Activated CD4-positive, alpha-beta T cell treated with anti-CD3 and anti-CD28 coated beads, Interleukin-2, Interleukin-6, amounts not matched to agents 100 ng/mL and 50 ng/mL, durations not matched to agents 16 hours and 8 hours (primary cell): ENCODE measurements at regions not wholly inside any gene's neighbourhood (a gene's known extent, or its start where the extent isn't known, plus 50 kb on each side); places are given as distances from the start of the nearest gene placed in this dataset.
"Not testable (repeated sequence)": the region's sequence is repeated elsewhere in the genome, so short reads cannot be mapped to it uniquely, and the experiment has no call there.

Experiments used
- DNase-seq: peaks from one replicate; pipeline ENCODE4 v3.0.0-alpha.2; 2020

DNA sequence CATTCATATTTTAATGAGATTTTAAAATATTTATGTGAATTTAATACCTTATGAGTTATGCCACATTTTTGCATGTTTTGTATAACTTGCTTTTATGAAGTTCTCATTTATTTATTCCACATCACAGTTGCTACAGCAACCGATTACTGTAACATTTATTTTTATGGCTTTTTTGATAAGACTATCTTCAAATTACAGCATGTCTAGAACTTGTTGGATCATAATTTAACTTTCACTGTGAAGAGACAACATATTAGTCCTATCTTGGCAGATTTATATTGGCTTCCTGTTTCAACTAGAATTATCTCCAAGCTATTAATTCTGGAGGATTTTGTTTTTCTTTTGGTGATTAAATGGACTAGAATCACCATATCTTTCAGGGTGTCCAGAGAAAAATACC lies 793.7 kb upstream of the SLITRK5 start:
- no peak for DNase-seq

DNA sequence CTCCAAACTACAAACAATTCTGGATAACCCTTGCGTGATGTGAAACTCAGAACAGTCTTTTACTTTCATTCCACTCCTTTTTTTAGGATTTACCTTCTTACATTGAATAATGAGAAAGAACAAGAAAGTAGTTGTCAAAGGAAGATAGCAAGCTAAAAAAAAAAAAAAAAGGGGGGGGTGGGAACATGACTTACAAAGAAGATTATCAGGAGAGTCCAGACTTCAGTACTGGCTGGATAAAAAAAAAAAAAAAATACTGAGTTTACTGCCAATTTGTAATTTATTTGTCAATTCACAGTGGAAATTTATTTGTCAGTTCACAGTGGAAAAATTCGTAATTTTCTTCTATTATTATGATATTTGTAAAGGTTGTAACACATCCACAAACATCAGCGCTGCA lies 792.4 kb upstream of the SLITRK5 start:
- DNase-seq, result no peak

DNA sequence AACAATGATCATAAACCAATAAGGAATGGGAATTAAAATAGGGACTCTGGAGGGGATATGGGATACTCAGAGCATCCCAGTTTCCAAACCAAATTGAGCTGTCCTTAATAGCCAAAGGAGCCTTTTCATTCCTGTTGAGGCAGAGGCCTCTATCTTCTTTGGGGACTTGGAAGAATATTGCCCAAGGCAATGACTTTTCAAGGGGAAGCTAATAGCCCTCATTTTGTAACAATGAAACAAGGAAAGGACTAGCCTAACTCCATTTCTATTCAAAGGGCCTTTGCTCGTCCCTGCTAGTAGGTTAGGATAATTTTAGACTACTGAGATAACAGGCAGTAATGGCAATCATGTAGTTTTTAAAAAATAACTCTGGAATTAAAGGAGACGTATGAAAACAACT lies 789.8 kb upstream of the SLITRK5 start:
- DNase-seq, result no peak

DNA sequence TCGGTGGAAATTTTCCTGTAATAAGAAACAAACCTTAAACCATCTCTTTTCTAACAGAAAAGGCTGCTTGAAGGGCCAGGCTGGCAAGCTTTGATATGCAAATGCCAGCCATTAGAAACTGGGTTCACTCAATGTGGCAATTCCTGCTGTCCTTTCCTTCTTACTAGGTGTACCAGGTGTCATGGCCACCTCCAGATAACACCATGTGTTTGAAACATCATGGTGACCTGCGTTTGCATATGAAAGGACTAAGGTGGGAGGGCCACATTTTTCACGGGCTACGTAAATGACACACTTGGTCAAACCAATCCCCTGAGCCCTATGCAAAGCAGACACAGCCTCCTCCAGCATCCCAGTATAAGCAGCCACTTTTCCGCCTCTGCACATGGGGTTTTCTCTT lies 789.1 kb upstream of the SLITRK5 start:
- no peak for DNase-seq

- DNase-seq, result no peak
Observed at GRCh38 chr13:86882835-86883234, 788.3 kb upstream of the SLITRK5 start.

DNA sequence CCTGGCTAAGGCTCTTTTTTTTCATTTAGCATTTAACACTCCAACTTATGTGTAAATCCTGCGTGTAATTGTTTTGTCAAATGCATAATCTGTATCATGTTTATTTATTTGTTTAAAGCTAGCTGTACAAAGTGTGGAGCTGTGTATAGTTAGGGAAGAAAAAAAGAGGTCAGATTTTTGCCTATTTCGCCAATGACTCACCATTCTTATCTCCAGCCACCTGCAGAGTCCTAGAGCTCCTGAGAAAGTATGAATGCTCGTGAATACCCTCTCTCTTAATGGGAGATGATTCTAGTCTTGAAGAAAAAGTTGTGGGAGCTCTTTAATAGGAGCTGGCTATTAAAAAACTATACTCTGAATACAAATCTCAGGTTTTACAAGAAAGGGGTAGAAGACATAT lies 778.8 kb upstream of the SLITRK5 start:
- DNase-seq, result no peak

DNA sequence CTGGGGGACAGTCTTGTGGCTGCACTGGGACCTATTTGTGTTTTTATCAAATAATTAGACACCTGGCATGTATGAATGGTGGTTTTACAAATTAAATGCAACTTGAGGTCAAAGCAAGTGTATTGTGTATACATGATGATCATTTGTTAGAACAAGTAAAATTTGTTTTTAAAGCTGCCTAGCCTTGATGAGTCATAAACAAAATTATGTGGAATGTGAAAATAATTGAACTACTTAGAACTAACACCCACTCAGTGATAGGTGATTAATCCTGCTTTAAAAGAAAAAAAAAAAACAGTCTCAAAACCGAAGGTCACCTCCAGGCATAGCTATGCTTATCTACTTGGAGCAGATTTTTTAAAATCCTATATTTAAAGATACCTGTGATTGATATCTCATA lies 770.3 kb upstream of the SLITRK5 start:
- DNase-seq, result no peak

DNA sequence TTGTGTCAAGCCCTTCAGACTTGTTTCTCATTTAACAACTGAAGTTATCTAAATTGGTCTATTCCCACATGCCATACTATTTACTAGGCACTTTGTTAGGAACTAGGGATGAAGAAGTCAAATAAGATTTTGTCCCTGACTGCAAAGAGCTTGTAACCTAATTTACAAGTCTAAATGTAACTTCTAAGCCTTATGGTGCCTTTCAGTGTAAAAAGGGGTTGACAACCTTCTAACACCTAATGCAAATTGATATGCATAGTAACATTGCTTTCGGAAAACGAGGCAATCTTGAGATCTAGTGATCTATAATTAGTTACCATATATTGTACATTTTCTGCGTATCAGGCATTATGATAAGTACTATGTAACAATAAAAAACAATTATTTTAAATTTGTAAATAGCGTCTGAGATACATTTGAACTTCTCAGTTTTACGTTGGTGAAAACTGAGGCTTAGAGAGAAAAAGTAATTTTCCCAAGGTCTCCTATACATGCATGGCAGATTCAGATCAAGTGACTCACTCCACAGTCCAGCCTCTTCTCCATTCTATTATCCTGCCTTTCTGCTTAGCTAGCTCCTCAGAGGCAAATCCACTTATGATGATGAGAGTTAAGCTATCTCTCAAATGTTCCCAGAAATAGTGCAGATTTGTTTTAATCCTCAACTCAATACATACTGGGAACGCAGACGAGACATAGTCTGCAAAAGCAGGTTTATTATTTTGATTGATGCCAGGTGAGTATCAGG lies 764.9 kb upstream of the SLITRK5 start:
- no peak for DNase-seq

- no peak for DNase-seq
Observed at GRCh38 chr13:86907156-86907555, 764.0 kb upstream of the SLITRK5 start.

DNA sequence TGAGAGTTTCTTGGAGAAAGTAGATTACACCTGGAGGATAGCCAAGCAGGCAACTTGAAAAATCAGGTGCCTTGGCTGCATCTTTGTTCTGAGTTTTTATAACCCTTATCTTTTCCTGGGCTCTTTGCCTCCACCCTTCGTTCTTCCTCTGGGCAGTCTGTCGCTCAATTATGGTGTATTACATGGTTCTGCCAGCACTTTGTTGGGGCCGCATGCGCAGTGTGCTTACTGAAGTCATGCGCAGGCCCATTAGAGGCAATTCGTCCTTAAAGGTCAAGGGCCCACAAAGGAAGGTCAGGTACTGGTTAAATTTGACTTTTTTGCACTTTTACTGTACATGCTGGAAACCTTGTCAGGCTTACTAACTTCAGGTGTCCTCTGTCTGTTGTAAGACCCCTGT lies 761.9 kb upstream of the SLITRK5 start:
- DNase-seq, result no peak

DNA sequence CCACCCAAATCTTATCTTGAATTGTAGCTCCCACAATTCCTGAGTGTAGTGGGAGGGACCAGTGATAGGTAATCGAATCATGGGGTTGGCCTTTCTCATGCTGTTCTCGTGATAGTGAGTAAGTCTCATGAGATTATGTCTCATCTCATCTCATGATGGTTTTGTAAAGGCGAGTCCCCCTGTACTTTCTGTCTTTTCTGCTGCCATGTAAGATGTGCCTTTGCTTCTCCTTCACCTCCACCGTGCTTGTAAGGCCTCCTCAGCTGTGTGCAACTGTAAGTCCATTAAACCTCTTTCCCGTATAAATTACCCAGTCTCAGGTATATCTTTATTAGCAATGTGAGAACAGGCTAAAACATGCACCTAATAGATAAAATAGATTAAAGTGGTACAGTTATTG lies 756.4 kb upstream of the SLITRK5 start:
- no peak for DNase-seq

DNA sequence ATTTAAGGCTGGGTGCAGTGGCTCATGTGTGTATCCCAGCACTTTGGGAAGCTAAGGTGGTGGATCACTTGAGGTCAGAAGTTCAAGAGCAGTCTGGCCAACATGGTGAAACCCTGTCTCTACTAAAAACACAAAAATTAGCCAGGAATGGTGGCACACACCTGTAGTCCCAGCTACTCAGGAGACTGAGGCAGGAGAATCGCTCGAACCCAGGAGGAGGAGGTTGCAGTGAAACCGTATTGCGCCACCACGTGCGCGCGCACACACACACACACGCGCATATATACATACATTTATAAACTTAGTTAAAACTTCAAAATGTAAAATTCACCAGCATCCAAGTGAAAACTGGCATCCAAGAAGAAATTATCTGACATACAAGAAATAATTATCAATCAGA lies 753.7 kb upstream of the SLITRK5 start:
- not testable (repeated sequence) for DNase-seq

DNA sequence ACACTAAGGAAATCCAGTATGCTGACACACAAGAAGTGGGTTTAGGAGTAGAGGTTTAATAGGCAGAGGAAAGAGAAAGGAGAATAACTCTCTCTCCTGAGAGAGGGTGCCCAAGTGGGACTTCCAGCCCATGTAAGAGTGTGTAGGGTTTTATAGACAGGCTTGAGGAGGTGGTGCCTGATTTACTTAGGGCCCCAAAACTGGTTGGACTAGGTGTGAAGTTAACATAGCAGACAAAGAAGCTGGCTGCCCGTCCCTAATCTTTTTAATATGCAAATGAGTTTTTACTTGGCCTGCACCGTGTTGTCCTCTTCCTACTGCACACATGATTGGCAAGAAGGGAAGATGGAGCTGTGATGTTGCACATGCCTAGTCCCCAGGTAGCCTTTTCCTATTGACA lies 752.5 kb upstream of the SLITRK5 start:
- no peak for DNase-seq

DNA sequence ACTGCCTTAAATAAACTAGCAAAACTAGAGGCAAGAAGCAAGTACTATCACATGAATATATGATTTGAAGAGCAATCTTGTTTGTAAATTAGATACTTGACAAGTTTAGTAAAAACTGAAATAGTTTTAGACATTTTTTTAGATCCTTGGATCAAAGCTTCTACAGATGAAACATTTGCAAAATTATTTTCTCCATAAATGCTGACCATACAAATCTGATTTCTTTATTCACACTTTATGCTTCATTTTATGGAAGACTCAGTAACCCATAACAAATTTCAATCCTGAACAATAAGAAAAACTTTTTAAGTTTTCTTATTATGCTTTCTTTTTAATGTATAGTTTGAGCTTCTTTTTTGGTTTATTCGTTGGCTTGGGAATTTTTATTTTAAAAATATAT lies 750.2 kb upstream of the SLITRK5 start:
- DNase-seq, result no peak

GRCh38 chr13:86922936-86923335 lies 748.2 kb upstream of the SLITRK5 start:
- no peak for DNase-seq

DNA sequence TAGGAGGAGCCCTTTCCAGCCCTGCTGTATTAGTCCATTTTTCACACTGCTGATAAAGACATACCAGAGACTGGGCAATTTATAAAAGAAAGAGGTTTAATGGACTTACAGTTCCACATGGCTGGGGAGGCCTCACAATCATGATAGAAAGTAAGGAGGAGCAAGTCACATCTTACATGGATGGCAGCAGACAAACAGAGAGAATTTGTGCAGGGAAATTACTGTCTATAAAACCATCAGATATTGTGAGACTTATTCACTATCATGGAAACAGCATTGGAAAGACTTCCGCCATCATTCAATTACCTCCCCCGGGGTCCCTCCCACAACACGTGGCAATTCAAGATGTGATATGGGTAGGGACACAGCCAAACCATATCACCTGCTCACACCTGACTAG lies 744.3 kb upstream of the SLITRK5 start:
- DNase-seq, result not testable (repeated sequence)

DNA sequence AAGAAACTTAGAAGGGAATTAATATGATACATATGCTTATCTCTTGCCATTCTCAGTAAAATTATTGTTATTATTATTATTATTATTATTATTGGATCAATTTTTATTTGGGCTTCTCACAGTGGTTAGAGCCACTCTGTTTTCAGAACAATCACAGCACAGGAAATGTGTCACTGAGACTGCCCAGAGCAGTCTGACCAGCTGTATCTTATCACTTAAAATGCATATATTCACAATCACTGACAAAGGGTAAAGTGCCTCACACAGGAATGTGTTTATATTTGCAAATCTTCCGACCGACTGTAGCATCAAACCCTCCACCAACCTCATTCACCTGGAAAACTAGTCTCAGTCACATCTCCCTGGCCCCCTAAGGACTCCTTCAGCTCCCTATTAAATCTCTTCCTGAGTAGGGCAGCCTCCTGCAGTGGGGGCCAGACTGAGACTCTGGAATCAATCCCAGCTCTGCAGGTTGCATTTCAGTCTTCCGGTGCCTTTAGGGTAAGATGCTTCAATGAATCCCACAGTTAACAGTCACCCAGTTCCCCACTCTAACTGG lies 738.3 kb upstream of the SLITRK5 start:
- no peak for DNase-seq

DNA sequence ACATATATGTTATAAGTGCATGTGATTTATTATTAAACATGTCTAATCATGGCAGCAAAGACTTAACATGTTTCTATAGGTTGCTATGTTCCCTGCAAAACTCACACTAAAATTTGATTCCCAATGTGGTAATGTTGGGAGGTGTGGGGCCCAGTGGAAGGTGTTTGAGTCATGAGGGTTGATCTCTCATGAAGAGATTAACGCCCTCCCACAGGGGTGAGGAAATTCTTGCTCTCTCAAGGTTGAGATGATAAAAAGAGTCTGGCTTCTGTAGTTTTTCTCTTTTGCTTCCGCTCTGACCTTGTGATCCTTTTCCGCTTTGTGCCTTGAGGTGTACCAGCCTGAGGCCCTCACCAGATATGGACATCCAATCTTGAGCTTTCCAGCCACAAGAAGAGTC lies 737.5 kb upstream of the SLITRK5 start:
- no peak for DNase-seq

- no peak for DNase-seq
Observed at GRCh38 chr13:86937316-86937715, 733.9 kb upstream of the SLITRK5 start.

DNA sequence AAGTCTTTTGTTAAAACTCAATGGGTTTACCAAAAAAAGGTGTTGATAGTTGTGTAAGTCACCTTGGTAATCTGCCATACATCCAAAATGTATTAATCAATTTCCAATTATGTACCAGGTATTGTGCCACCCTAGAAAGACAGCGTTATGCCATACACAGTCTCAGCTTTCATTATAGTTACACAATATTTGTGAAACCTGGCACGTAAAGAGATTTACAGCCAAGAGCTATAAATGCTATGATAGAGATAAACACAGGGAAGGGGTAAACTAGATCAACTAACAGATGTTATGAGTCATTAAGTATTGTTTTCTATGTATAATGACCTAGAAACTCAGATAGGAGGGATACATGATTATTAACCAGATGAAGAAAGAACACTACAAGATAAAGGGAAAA lies 725.6 kb upstream of the SLITRK5 start:
- DNase-seq, result no peak

GRCh38 chr13:86946734-86947133 lies 724.4 kb upstream of the SLITRK5 start:
- no peak for DNase-seq

GRCh38 chr13:86954341-86954740 lies 716.8 kb upstream of the SLITRK5 start:
- DNase-seq, result no peak

GRCh38 chr13:86960876-86961275 lies 710.3 kb upstream of the SLITRK5 start:
- DNase-seq, result no peak

DNA sequence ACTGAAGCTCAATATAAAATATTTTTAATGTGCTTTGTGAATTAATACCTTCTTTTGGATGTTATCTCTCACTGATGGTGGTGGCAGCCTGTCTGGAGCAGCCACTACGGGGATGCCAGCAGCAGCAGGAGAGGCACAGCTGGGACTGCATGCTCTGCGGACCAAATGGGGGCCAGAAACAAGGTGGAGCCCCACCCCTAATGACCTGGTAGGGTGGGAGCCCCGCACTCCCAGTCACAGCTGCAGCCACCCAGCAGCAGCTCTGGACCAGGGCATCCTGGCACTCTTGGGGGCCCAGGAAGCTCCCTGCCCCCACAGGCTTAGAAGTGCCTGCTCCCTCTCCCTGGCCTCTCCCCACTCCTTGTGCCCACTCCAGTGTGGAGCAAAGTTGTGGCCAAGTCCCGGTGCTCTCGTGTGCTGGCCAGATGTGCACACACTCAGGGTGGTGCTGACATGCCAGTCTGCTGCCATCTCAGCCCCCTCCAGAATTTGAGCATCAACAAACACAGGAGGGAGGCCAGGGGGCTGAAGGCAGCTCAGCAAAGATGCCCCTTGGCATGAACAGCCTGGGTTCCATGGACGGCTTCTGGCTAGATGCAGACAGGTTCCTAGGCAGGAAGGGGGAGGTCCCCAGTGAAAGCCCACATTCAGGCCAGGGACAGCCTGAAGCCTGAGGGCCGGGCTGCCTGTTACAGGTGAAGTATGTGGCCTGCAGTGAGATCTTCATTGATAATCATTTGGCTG lies 696.7 kb upstream of the SLITRK5 start:
- DNase-seq, result no peak

GRCh38 chr13:86974995-86975328 lies 696.2 kb upstream of the SLITRK5 start:
- DNase-seq, result no peak
